Activated T-helper 1 cell treated with anti-CD3 and anti-CD28 coated beads, Interleukin-12 subunit alpha, Interleukin-12 subunit beta, Interleukin-2, Interleukin-4 antibody, amounts not matched to agents 30 ng/mL and 10 ng/mL and 1 ng/mL, durations not matched to agents 14 hours and 24 hours and 36 hours (primary cell): ENCODE measurements at regions not wholly inside any gene's neighbourhood (a gene's known extent, or its start where the extent isn't known, plus 50 kb on each side); places are given as distances from the start of the nearest gene placed in this dataset.
"Not testable (repeated sequence)": the region's sequence is repeated elsewhere in the genome, so short reads cannot be mapped to it uniquely, and the experiment has no call there.

Source experiments
- DNase-seq: peaks from one replicate; pipeline ENCODE4 v3.0.0; 2021; ENCODE audit warnings: low spot score
- H3K27ac Mint-ChIP-seq: one replicate; pipeline ENCODE4 v1.8.0; 2021; ENCODE audit warnings: mild to moderate bottlenecking, mixed read lengths
- H3K27me3 Mint-ChIP-seq: one replicate; pipeline ENCODE4 v1.8.0; 2022; ENCODE audit warnings: mild to moderate bottlenecking, moderate library complexity, mixed read lengths; ENCODE audit not compliant: insufficient read depth
- H3K36me3 Mint-ChIP-seq: one replicate; pipeline ENCODE4 v1.8.0; 2021; ENCODE audit warnings: low read depth, mixed read lengths
- H3K4me1 Mint-ChIP-seq: one replicate; pipeline ENCODE4 v1.8.0; 2021; ENCODE audit warnings: low read depth, mixed read lengths
- H3K4me3 Mint-ChIP-seq: one replicate; pipeline ENCODE4 v1.8.0; 2021; ENCODE audit warnings: mild to moderate bottlenecking, moderate library complexity, mixed read lengths
- H3K9me3 Mint-ChIP-seq: one replicate; pipeline ENCODE4 v1.8.0; 2021; ENCODE audit warnings: mixed read lengths
- intact Hi-C: fragments of 100-400 bp; cut with micrococcal nuclease; formaldehyde crosslinking; loops from one replicate; pipeline ENCODE4 v1.15.1; 2024

DNA sequence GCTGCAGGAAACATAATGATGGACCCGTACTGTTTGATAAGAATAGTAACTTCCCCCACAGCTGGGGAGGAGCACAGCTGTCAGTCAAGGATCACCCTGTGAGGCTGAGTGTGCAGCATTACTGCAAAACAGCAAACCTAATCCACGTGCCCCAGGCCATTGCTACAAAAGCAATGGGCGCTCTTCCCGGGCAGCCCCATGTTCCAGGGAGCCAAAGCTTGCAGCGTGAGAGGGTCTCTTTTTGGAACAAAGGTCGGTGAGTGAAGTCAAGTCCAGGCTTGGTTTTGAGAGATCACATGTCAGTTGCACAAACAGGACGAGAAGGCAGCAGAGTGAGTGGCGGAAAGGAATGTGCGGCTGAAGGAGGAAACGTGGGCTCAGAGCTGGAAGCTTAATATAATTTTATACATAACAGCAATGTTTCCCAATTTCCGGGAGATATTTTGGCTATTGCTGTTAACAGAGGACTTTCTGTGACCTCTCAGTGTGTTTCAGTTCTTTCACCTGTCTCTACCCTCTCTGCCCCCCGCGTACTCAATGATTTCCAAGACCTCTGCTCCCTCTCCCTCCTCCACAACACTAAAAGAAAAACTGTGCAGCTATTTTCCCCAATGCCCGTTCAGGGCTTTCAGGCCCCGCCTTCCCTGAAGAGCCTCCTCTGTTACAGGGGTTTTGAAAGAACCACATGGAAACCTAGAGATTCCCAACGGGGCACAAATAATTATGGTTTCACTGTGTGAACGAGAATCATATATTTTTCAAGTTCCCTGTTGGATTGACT, 128.9 kb downstream of the MTPAP start:
- no peak for DNase-seq
- intact Hi-C loops = no loop called here
- peaks cover 9% of the 10 kb centered on the region for H3K4me1 Mint-ChIP-seq
- no peak overlapping the region for H3K27ac Mint-ChIP-seq
- H3K9me3 Mint-ChIP-seq = no peaks in the 10 kb centered on the region
- no peak overlapping the region for H3K4me3 Mint-ChIP-seq
- H3K27me3 Mint-ChIP-seq = peaks cover 26% of the 10 kb centered on the region
- H3K36me3 Mint-ChIP-seq = no peaks in the 10 kb centered on the region

DNA sequence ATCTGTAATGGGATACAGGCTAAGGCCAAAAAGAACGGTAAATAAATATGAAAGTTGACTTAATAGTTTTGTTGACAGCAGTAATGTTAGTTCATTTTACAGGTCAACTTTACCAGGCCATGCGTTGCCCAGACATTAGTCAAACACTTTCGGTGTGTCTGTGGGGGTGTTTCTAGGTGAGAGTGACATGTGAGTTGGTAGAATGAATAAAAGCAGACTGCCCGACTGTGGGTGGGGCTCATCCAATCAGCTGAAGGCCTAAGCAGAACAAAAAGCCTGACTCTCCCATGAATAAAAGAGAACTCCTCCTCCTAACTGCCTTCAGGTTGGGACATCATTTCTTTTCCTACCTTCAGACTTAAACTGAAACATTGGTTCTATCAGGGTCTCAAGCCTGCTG, 132.3 kb downstream of the MTPAP start:
- H3K4me1 Mint-ChIP-seq = peaks cover 9% of the 10 kb centered on the region
- peaks cover 35% of the 10 kb centered on the region for H3K27me3 Mint-ChIP-seq
- H3K36me3 Mint-ChIP-seq = no peaks in the 10 kb centered on the region
- no peak overlapping the region for H3K27ac Mint-ChIP-seq
- no peak for DNase-seq
- intact Hi-C loops = no loop called here
- no peak overlapping the region for H3K4me3 Mint-ChIP-seq
- H3K9me3 Mint-ChIP-seq = no peaks in the 10 kb centered on the region

DNA sequence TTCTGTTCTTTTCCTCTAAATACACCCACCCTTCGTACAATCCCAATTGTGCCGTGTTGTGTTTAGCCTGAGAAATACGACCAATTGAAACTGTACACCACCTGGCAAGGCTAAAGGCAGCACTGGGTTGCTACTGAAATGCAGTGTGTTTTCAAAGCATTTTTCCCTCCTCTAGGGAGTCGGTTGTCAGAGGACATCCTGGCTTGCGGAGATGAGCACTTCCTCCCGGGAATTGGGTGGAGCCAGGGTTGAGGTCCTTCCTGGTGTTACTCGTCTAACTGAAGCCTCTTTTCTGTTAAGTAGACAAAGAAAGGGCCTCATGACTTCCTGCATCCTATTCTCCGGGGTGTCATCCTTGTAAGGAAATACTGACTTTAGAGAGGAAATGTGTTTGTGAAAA, 133.5 kb downstream of the MTPAP start:
- Mint-ChIP-seq H3K36me3 (no peaks in the 10 kb centered on the region), H3K27me3 (peaks cover 30% of the 10 kb centered on the region), H3K4me1 (peaks cover 9% of the 10 kb centered on the region), H3K4me3 (no peak overlapping the region), H3K9me3 (no peaks in the 10 kb centered on the region), H3K27ac (no peak overlapping the region)
- DNase-seq = no peak
- intact Hi-C loops = no loop called here

DNA sequence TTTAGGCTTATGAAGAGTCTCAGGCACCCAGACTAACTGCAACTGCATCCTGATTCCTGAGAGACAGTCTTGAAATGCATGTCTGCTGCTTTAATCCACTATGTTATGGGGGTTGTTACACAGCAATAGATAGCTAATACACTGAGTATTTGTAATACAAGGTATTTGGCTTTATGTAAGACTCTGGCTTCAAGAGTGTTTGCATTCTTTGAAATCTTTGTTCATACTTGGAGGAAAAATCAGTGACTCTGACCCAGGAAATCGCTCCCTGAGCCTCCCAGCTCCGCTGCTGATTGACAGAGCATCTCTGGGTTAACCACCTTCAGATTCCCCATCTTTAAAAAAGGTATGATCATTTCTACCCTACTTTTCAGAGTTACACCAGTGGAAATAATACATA, 133.9 kb downstream of the MTPAP start:
- Mint-ChIP-seq H3K4me3 (no peak overlapping the region), H3K4me1 (peaks cover 4% of the 10 kb centered on the region), H3K9me3 (no peaks in the 10 kb centered on the region), H3K27me3 (peaks cover 30% of the 10 kb centered on the region), H3K36me3 (no peaks in the 10 kb centered on the region), H3K27ac (no peak overlapping the region)
- intact Hi-C loops = no loop called here
- DNase-seq = no peak

DNA sequence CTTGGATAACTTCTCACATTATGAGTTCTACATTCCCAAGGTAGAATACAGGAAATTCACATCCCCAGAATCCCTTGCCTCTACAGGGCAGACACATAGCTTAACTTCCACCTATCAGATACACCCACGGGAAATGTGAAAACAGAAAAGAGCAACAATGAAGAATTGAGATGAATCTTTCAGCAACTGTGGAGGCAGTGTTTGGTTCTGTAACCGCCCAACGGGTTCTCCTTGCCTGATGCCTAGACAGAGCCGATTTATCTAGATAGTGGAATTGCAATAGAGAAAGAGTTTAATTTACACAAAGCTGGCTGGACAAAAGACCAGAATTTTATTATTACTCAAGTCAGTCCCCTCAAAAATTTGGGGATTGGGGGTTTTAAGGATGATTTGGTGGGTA, 138.8 kb downstream of the MTPAP start:
- H3K9me3 Mint-ChIP-seq = no peaks in the 10 kb centered on the region
- peaks cover 23% of the 10 kb centered on the region for H3K27me3 Mint-ChIP-seq
- H3K4me1 Mint-ChIP-seq = no peaks in the 10 kb centered on the region
- DNase-seq = no peak
- no peak overlapping the region for H3K27ac Mint-ChIP-seq
- H3K36me3 Mint-ChIP-seq = no peaks in the 10 kb centered on the region
- no peak overlapping the region for H3K4me3 Mint-ChIP-seq
- intact Hi-C loops = no loop called here

DNA sequence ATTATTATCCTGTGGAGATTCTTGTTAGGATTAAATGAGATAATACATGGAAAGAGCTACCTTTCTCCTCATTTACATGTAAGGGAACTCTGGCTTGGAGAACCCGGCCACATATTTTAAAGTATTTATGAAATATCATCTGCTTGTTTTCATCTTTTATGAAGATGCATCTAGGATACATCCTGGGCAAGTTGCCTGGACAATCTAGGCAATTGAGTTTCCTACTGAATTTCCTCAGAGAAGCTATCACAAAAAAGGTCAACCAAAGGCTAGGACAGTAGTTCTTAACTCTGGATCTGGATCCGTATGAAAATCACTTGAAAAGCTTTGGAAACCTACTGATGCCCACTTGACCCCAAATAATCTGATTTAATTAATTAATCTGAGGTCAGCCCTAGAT, 140.7 kb downstream of the MTPAP start:
- Mint-ChIP-seq H3K27me3 (peaks cover 17% of the 10 kb centered on the region), H3K36me3 (no peaks in the 10 kb centered on the region), H3K4me1 (no peaks in the 10 kb centered on the region), H3K4me3 (no peak overlapping the region), H3K27ac (no peak overlapping the region), H3K9me3 (no peaks in the 10 kb centered on the region)
- no peak for DNase-seq
- intact Hi-C loops = no loop called here

DNA sequence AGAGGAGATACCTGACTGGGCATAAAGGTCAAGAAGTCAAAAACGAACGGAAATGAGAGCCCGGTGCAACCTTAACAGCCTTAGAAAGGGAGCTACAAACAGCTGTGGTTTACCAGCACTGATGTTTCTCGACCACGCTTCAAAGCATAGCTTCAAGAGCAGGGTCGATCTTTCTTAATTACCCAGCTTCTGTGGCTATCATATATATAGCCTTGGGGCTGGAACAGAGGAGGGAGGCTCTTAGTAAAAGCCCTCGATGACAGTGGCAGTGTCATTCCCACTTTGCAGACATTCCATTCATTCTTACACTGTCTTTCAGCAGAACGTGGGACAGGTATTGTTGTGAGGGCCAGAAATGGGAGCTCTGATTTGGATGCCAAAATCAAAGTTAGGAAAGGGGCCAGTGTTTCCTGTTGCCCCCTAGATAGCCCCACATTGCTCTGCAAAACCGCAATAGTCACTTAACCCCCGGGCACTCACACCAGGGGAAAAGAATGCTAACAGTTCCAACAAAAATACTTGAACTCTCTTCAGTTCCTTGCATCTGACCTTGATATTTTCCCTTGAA, 141.5 kb downstream of the MTPAP start:
- no peaks in the 10 kb centered on the region for H3K36me3 Mint-ChIP-seq
- H3K27ac Mint-ChIP-seq = no peak overlapping the region
- intact Hi-C loops = no loop called here
- H3K4me1 Mint-ChIP-seq = no peaks in the 10 kb centered on the region
- DNase-seq = no peak
- no peak overlapping the region for H3K4me3 Mint-ChIP-seq
- peaks cover 16% of the 10 kb centered on the region for H3K27me3 Mint-ChIP-seq
- H3K9me3 Mint-ChIP-seq = no peaks in the 10 kb centered on the region

DNA sequence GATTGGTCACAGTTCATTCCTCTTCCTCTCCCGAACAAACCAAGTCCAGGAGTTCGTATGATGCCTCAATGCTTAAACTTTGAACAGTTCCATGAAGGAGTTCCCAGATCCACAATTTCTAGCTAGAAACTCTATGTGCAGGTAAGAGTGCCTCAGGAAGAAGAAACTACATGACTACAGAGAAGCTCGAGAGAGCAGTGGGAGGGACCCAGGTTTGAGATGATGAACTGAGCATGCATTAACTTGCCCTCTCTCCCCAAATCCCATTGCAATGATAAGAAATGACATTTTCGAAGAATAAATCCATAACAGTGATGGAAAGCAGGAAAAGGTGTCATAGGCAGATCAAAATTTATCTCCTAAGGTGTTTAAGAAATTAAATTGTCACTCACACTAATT, 140.6 kb upstream of the JCAD start:
- Mint-ChIP-seq H3K4me3 (no peak overlapping the region), H3K36me3 (no peaks in the 10 kb centered on the region), H3K27me3 (peaks cover 34% of the 10 kb centered on the region), H3K27ac (no peak overlapping the region), H3K9me3 (no peaks in the 10 kb centered on the region), H3K4me1 (no peaks in the 10 kb centered on the region)
- intact Hi-C loops = no loop called here
- DNase-seq = no peak

DNA sequence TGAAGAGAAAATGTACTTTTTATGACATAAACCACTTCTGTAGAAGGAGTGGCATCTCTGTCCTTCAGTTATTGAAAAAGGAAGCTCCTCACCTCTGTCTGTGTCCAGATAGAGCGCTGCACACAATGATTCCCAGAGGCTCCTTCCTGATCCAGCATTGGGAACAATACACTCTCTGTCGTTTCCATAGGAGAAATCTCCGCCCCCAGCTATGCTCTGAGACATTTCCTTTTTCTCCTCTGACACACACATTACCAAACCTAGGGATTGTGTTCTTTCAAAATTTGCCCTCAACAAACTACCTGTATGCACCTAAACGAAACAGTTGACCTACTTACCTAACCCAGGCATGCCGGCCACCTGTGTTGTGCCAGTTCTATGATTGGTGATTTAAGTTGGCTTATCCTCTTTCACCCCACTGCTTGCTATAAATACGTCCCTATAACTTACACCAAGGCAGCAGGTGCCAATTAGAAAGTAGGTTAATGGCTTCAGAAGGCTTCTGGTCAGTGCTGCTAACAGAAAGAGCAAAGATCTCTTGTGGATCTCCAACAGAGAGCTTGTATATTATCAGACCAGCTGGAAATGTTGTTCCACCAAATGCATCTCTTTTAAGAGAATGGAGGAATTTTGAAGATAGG, 140.1 kb upstream of the JCAD start:
- Mint-ChIP-seq H3K36me3 (no peaks in the 10 kb centered on the region), H3K27ac (no peak overlapping the region), H3K4me3 (no peak overlapping the region), H3K9me3 (no peaks in the 10 kb centered on the region), H3K4me1 (no peaks in the 10 kb centered on the region), H3K27me3 (peaks cover 35% of the 10 kb centered on the region)
- DNase-seq = no peak
- intact Hi-C loops = no loop called here

DNA sequence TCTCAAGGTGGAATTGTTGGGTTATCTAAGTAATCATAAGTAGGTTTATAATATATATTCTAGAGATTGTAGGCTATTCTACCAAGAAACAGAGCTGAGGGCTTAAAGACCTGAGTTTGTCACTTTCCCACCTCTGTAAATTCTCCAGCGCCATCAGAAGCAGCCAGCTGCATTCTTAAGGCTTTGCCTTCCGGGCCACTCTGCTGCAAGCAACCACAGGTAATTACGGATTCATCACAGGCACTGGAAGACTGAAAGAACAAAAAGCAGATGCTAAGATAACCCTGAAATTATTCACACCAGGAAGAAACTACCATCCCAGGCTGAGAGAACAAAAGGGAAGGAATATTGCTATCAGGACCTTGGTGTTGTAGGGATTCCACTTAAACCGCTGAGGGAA, 137.8 kb upstream of the JCAD start:
- Mint-ChIP-seq H3K36me3 (no peaks in the 10 kb centered on the region), H3K4me3 (no peak overlapping the region), H3K27ac (no peak overlapping the region), H3K4me1 (peaks cover 5% of the 10 kb centered on the region), H3K9me3 (no peaks in the 10 kb centered on the region), H3K27me3 (peaks cover 37% of the 10 kb centered on the region)
- no peak for DNase-seq
- intact Hi-C loops = no loop called here

DNA sequence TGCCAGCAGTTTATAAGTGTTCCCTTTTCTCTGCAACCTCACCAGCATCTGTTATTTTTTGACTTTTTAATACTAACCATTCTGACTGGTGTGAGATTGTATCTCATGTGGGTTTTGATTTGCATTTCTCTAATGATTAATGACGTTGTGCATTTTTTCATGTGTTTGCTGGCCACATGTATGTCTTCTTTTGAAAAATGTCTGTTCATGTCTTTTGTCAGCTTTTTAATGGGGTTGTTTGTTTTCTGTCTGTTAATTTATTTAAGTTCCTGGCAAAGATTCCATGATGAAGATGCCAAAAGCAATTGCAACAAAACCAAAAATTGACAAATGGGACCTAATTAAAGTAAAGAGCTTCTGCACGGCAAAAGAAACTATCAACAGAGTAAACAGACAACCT, 137.2 kb upstream of the JCAD start:
- intact Hi-C loops, H3K27ac Mint-ChIP-seq, H3K4me3 Mint-ChIP-seq, H3K36me3 Mint-ChIP-seq, H3K9me3 Mint-ChIP-seq, H3K4me1 Mint-ChIP-seq, DNase-seq: not testable (repeated sequence)
- peaks cover 36% of the 10 kb centered on the region for H3K27me3 Mint-ChIP-seq

DNA sequence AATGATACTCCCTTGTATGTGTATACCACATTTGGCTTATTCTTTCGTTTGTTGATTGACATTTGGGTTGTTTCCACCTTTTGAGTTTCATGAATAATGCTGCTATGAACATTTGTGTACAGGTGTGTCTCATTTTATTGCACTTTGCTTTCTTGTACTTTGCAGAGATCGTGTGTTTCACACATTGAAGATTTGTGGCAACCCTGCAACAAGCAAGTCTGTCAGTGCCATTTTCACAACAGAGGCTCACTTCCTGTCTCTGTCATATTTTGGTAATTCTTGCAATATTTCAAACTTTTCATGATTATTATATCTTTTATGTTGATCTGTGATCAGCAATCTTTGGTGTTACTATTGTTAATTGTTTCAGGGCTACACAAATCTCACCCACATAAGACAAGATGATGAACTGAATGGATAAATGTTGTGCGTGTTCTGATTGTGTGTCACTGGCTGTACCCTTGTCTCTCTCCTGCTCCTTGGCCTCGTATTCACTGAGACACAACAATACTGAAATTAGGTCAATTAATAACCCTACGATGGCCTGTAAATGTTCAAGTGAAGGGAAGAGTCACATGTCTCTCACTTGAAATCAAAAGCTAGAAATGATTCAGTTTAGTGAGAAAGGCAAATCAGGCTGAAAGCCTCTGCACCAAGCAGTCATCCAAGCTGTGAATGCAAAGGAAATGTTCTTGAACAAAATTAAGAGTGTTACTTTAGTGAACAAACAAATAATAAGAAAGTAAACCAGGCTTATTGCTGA, 133.6 kb upstream of the JCAD start:
- no peaks in the 10 kb centered on the region for H3K9me3 Mint-ChIP-seq

More for the DNA sequence above, 133.6 kb upstream of the JCAD start:
- intact Hi-C loops = no loop called here
- peaks cover 5% of the 10 kb centered on the region for H3K4me1 Mint-ChIP-seq
- H3K27me3 Mint-ChIP-seq = peaks cover 14% of the 10 kb centered on the region
- H3K36me3 Mint-ChIP-seq = no peaks in the 10 kb centered on the region
- no peak for DNase-seq
- H3K27ac Mint-ChIP-seq = no peak overlapping the region
- no peak overlapping the region for H3K4me3 Mint-ChIP-seq
